AG04450 (cell line): ENCODE measurements at regions not wholly inside any gene's neighbourhood (a gene's known extent, or its start where the extent isn't known, plus 50 kb on each side); places are given as distances from the start of the nearest gene placed in this dataset.

ENCODE experiments used
- CTCF ChIA-PET: fragments of 300-600, 350-600 bp; formaldehyde crosslinking; extraction: SDS; loops from one replicate; lab custom pipeline; 2022; ENCODE audit warnings: antibody characterized with exemption, inconsistent platforms; lab: Charles Lee
- POLR2A ChIA-PET: fragments of 350-600 bp; formaldehyde crosslinking; extraction: SDS; loops from one replicate; lab custom pipeline; 2021; ENCODE audit warnings: antibody characterized with exemption, inconsistent platforms; lab: Yijun Ruan, JAX
- DNase-seq: peaks from one replicate; pipeline ENCODE4 v3.0.0-alpha.2; 2011; ENCODE audit warnings: low read depth, low spot score
- H3K27ac ChIP-seq: one replicate; pipeline ENCODE4 v1.5.1; 2012; ENCODE audit warnings: low read depth, low read length, control low read depth
- H3K27me3 ChIP-seq: one replicate; pipeline ENCODE4 v1.6.0; 2012; ENCODE audit warnings: low read length; ENCODE audit not compliant: control insufficient read depth, insufficient read depth
- H3K4me3 ChIP-seq: 2 replicates; pipeline ENCODE4 v1.5.1; 2011; ENCODE audit warnings: mild to moderate bottlenecking, low read depth, low read length, control low read depth
- H3K9me3 ChIP-seq: 2 replicates; pipeline ENCODE4 v1.5.1; 2012; ENCODE audit warnings: low read length; ENCODE audit not compliant: control insufficient read depth, insufficient read depth
- TF ChIP-seq, protein P1 (sequence below): IDR thresholded peaks from 2 replicates; pipeline ENCODE4 v1.5.1; 2011; ENCODE audit warnings: low read depth, low read length, control low read depth, inconsistent platforms

DNA sequence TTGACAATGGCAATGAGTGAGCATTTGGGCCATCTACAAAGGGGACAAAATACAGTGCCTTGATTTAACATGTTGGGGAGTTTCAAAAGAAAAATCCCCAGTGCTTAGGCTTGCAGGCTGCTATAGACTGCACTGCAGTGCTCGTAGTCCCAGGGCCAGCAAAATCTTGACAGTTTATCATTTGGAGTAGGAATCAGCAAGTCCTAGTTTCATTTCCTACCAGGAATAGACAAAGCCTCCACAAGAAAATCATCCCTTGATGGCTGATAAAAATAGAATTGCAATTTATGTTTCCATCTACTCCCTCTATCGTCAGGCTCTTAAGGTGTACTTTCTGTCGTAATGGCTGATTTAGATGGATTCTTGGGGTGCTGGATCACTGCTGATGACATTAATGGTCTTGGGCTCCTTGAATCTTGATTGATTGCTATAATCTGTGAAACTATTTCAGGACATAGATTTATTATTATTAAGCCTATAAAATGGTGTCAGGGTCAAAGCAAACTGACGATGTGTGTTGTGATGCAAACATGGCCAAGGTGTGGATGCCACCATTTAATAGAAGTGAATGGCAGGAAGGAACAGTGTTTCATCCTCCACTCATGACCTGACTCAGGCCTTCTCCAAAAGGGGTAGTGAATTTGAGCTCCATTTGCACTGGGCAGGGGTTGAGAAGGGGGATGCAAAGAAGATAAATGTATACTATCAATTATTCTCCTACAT, 171.7 kb downstream of the PIK3R1 start:
- ChIA-PET POLR2A (no interaction called here), CTCF (no interaction called here)
- H3K9me3 ChIP-seq: no peaks in the 10 kb centered on the region
- H3K27me3 ChIP-seq: no peaks in the 10 kb centered on the region
- DNase-seq: no peak
- TF ChIP-seq, protein P1, sequence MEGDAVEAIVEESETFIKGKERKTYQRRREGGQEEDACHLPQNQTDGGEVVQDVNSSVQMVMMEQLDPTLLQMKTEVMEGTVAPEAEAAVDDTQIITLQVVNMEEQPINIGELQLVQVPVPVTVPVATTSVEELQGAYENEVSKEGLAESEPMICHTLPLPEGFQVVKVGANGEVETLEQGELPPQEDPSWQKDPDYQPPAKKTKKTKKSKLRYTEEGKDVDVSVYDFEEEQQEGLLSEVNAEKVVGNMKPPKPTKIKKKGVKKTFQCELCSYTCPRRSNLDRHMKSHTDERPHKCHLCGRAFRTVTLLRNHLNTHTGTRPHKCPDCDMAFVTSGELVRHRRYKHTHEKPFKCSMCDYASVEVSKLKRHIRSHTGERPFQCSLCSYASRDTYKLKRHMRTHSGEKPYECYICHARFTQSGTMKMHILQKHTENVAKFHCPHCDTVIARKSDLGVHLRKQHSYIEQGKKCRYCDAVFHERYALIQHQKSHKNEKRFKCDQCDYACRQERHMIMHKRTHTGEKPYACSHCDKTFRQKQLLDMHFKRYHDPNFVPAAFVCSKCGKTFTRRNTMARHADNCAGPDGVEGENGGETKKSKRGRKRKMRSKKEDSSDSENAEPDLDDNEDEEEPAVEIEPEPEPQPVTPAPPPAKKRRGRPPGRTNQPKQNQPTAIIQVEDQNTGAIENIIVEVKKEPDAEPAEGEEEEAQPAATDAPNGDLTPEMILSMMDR: no peak
- no peak overlapping the region for H3K27ac ChIP-seq
- no peak overlapping the region for H3K4me3 ChIP-seq

DNA sequence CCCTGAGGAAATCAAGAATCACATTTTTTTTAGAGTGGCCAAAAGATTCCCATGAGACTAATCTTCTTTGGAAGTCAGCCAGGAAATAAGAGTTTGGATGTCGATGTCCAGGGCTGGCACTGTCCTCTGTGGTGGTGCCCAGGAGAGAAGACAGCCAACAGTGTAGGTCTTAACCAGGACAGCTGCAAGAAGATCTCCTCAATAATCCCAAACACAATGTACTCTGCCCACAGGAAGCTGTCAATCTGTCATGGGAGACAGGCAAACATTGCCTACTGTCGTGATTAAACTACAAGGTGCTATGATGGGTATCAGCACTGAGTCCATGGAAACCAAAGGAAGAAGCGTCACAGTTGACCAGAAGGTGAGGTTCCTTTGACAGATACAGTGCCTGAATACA, 174.1 kb downstream of the PIK3R1 start:
- Histone ChIP-seq H3K27me3 (no peaks in the 10 kb centered on the region), H3K4me3 (no peak overlapping the region), H3K27ac (no peak overlapping the region), H3K9me3 (no peaks in the 10 kb centered on the region)
- no peak for DNase-seq
- TF ChIP-seq, protein P1: no peak
- ChIA-PET CTCF (interaction anchor here (0.6 kb wide), 1 partner anchor 308 kb away, joined by 5 read pairs; no protein-coding TSS in a partner anchor), POLR2A (no interaction called here)

DNA sequence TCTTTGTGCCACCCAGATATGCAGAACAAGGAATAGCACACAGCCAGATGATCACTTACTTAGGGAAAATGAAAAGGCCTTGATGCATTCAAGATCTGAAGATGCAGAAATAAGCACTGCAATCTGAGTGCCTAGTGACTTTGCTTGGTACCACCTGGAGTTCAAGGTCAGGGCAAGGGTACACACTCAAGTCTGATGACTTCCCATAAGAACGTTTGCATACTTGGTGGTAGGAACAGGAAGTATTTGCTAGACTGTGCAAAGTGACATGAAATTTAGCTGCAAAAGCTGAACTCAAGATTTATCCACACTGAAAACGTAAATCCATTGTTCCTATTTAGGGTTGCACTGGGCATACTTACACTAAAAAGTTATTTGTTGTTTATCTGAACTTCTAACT, 177.1 kb downstream of the PIK3R1 start:
- ChIA-PET CTCF (no interaction called here), POLR2A (no interaction called here)
- TF ChIP-seq, protein P1: no peak
- no peak for DNase-seq
- H3K9me3 ChIP-seq: no peaks in the 10 kb centered on the region
- H3K4me3 ChIP-seq: no peak overlapping the region
- peaks cover 2% of the 10 kb centered on the region for H3K27me3 ChIP-seq
- H3K27ac ChIP-seq: no peak overlapping the region

DNA sequence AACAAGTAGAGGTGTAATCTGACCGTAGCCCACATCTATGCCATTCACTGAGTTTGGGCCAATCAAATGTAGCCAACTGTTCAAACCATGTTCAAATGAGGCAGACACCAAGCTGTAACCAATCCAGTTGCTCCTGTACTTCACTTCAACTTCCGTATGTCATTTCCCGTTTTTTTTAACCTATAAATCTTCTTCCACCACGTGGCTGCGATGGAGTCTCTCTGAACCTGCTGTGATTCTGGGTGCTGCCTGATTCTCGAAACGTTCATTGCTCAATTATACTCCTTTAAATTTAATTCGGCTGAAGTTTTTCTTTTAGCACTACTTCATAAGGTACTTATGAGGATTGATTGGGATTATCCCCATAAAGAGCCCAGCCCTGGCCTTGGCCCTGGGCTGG, 179.7 kb downstream of the PIK3R1 start:
- H3K9me3 ChIP-seq: no peaks in the 10 kb centered on the region
- no peak overlapping the region for H3K4me3 ChIP-seq
- CTCF ChIA-PET: no interaction called here
- peaks cover 2% of the 10 kb centered on the region for H3K27me3 ChIP-seq
- POLR2A ChIA-PET: no interaction called here
- no peak for DNase-seq
- H3K27ac ChIP-seq: no peak overlapping the region
- TF ChIP-seq, protein P1: no peak

DNA sequence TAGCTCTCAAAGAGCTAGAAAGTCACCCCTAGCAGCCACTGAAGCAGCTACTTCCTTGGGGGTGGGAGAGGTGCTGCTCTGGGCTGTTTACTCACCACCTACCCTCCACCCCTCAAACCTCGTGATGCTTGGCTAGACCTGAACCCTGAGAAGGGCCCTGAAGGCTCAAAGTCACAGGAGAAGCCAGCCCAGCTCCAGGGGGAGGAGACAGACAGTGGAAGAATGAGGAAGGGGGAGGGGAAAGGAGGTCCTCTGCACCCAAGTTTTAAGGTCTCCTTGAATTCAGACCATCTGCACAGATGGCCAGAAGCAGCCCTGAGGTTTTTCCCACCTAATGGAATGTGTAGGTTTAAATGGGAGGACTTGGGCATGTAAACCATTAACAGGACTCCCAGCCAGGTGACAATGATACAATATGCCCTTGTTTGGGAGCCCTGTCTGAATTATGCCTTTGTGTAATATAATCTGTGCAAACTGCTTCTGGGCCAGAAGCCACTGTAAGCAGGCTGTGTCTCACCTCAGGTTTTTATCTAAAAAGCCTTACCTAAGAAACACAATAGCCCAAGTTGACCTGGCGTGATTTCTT, 180.5 kb downstream of the PIK3R1 start:
- no peak overlapping the region for H3K27ac ChIP-seq
- DNase-seq: no peak
- H3K4me3 ChIP-seq: no peak overlapping the region
- CTCF ChIA-PET: no interaction called here
- POLR2A ChIA-PET: no interaction called here
- TF ChIP-seq, protein P1: no peak
- H3K9me3 ChIP-seq: no peaks in the 10 kb centered on the region
- H3K27me3 ChIP-seq: peaks cover 2% of the 10 kb centered on the region
